ENCODE measurements at regions not wholly inside any gene's neighbourhood (a gene's known extent, or its start where the extent isn't known, plus 50 kb on each side); places are given as distances from the start of the nearest gene placed in this dataset.
"Not testable (repeated sequence)": the region's sequence is repeated elsewhere in the genome, so short reads cannot be mapped to it uniquely, and the experiment has no call there.

DNA sequence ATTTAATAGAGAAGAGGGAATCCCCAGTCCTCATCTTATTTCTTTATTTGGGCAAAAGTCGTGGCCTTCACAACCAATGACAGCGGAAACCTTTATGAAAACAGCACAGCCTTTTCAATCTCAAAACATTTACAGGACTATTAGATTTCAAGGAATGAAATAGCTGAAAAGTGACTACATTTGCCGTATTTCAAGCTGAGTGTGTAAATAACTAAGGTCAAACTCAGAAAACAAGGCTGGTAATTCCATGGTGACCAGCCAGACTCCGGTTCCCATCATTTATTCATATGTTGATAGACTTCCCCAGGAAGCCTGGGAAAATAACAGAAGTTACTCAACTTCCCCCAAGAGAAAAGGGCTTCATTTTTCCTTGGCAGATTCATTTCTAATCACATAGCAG is 457.3 kb upstream of the NFE2L3 start:
- H3K27me3 ChIP-seq (replicated peaks; ENCODE audit: control insufficient read depth, insufficient read depth, low read length) = no peaks in the 10 kb centered on the region
- H3K36me3 ChIP-seq (ENCODE audit: control insufficient read depth, insufficient read depth, low read length) = no peaks in the 10 kb centered on the region
- no peak for DNase-seq (ENCODE audit: extremely low read depth, insufficient read length)
- no peak overlapping the region for H3K4me3 ChIP-seq (replicated peaks; ENCODE audit: low read depth, low read length)
- TF ChIP-seq, protein P1, sequence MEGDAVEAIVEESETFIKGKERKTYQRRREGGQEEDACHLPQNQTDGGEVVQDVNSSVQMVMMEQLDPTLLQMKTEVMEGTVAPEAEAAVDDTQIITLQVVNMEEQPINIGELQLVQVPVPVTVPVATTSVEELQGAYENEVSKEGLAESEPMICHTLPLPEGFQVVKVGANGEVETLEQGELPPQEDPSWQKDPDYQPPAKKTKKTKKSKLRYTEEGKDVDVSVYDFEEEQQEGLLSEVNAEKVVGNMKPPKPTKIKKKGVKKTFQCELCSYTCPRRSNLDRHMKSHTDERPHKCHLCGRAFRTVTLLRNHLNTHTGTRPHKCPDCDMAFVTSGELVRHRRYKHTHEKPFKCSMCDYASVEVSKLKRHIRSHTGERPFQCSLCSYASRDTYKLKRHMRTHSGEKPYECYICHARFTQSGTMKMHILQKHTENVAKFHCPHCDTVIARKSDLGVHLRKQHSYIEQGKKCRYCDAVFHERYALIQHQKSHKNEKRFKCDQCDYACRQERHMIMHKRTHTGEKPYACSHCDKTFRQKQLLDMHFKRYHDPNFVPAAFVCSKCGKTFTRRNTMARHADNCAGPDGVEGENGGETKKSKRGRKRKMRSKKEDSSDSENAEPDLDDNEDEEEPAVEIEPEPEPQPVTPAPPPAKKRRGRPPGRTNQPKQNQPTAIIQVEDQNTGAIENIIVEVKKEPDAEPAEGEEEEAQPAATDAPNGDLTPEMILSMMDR (IDR thresholded peaks at IDR 0.05; ENCODE audit: insufficient read depth, low read length, poor library complexity, severe bottlenecking) = no peak

DNA sequence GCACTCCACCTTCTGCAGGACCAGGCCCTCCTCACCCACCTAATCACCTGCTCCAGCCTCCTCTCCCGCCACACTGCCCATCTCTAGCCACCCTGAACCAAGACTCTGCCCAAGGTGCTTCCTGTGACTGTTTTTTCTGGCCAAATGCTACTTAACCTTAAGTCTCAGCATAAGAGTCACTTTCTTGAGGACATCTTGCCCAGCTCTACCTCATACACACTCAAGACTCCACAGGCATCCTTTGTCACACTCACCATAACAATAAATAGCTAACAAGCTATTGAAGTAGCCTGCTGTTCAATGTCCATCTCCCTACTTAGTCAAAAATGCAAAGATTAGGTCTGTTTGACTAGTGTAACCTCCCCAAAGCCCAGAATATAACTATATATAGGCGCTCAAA is 455.4 kb upstream of the NFE2L3 start:
- Histone ChIP-seq H3K36me3 (ENCODE audit: control insufficient read depth, insufficient read depth, low read length) (no peaks in the 10 kb centered on the region), H3K4me3 (replicated peaks; ENCODE audit: low read depth, low read length) (no peak overlapping the region), H3K27me3 (replicated peaks; ENCODE audit: control insufficient read depth, insufficient read depth, low read length) (no peaks in the 10 kb centered on the region)
- DNase-seq (ENCODE audit: extremely low read depth, insufficient read length) = no peak
- TF ChIP-seq, protein P1 (IDR thresholded peaks at IDR 0.05; ENCODE audit: insufficient read depth, low read length, poor library complexity, severe bottlenecking) = no peak

DNA sequence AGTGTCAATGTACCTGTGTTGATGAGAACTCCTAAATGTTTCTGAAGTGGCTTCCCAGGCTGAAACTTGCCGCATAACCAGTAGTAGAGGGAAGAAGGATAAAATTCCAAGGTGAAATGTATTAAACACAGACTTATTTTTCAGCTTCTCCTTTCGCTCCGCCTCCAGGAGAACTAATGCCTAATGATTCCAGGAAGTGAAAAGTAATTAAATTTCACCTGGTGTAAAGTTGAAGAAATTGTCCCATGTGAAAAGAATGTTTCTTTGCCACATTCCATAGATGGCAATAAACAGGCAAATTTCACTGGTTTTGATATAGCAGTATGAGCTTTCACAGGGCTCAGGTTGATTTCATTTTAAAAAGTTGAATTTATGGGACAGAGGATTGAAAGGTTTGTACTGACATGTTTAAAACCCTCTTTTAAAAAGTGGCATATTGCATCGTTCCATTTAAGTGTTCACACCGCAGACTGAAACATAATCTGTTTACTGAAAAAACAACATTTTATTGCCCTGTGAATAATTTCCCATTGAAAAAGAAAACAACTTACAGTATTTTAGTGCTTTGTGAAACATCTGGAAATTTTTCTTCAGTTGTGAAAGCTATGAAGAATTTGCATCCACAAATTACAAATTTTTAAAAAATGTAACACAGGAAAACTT is 453.4 kb upstream of the NFE2L3 start:
- DNase-seq (ENCODE audit: extremely low read depth, insufficient read length) = no peak
- TF ChIP-seq, protein P1 (IDR thresholded peaks at IDR 0.05; ENCODE audit: insufficient read depth, low read length, poor library complexity, severe bottlenecking) = no peak
- no peaks in the 10 kb centered on the region for H3K36me3 ChIP-seq (ENCODE audit: control insufficient read depth, insufficient read depth, low read length)
- H3K4me3 ChIP-seq (replicated peaks; ENCODE audit: low read depth, low read length) = no peak overlapping the region
- H3K27me3 ChIP-seq (replicated peaks; ENCODE audit: control insufficient read depth, insufficient read depth, low read length) = no peaks in the 10 kb centered on the region

DNA sequence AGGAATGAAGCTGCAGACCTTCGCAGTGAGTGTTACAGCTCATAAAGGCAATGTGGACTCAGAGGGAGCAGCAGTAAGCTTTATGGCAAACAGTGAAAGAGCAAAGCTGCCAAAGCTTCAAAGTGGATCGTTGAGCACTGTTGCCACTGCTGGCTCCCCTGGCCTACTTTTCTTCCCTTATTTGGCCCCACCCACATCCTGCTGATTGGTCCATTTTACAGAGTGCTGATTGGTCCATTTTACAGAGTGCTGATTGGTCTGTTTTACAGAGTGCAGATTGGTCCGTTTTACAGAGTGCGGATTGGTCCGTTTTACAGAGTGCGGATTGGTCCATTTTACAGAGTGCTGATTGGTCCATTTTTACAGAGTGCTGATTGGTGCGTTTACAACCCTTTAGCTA is 451.9 kb upstream of the NFE2L3 start:
- H3K27me3 ChIP-seq (replicated peaks; ENCODE audit: control insufficient read depth, insufficient read depth, low read length); DNase-seq (ENCODE audit: extremely low read depth, insufficient read length); H3K36me3 ChIP-seq (ENCODE audit: control insufficient read depth, insufficient read depth, low read length); H3K4me3 ChIP-seq (replicated peaks; ENCODE audit: low read depth, low read length): not testable (repeated sequence)

DNA sequence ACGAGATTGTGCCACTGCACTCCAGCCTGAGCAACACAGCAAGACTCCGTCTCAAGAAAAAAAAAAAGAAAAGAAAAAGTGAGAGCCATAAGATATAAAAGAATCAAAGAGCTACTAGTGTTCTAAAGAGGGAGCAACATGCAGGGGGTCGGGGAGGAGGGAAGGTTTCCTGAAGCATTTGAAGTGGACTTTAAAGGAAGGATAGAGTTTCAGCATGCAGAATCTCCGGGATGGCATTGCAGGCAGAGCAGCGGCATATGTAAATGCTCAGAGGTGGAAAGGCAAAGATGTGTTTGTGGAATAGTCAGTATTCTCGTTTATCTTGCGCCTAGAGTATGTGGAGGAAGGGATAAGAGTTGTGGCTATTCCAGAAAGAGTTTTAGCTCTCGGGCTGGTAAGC is 447.6 kb upstream of the NFE2L3 start:
- H3K4me3 ChIP-seq (replicated peaks; ENCODE audit: low read depth, low read length) = no peak overlapping the region
- no peaks in the 10 kb centered on the region for H3K27me3 ChIP-seq (replicated peaks; ENCODE audit: control insufficient read depth, insufficient read depth, low read length)
- no peak for DNase-seq (ENCODE audit: extremely low read depth, insufficient read length)
- no peaks in the 10 kb centered on the region for H3K36me3 ChIP-seq (ENCODE audit: control insufficient read depth, insufficient read depth, low read length)
- TF ChIP-seq, protein P1 (IDR thresholded peaks at IDR 0.05; ENCODE audit: insufficient read depth, low read length, poor library complexity, severe bottlenecking) = no peak

DNA sequence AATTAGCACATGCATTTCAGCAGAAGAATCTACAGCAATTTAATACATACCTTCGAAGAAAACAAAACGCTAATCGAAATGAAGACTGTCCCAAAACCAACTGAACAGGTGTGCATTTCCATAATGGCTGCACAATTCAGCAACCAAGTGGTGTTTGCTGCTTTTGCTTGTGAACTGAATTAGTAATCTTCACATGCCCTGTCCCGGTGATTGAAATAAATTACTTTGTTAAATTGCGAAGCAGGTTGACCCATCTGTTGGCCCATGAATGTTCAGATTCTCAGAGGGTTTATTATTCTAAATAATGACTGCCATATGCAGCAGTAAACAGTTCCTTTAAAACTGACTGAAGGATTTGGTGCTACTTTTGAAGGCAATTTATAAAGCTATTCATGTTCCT is 445.2 kb upstream of the NFE2L3 start:
- Histone ChIP-seq H3K36me3 (ENCODE audit: control insufficient read depth, insufficient read depth, low read length) (no peaks in the 10 kb centered on the region), H3K4me3 (replicated peaks; ENCODE audit: low read depth, low read length) (no peak overlapping the region), H3K27me3 (replicated peaks; ENCODE audit: control insufficient read depth, insufficient read depth, low read length) (no peaks in the 10 kb centered on the region)
- TF ChIP-seq, protein P1 (IDR thresholded peaks at IDR 0.05; ENCODE audit: insufficient read depth, low read length, poor library complexity, severe bottlenecking) = no peak
- no peak for DNase-seq (ENCODE audit: extremely low read depth, insufficient read length)

Data from GM06990 (cell line).